ENCODE measurements at regions not wholly inside any gene's neighbourhood (a gene's known extent, or its start where the extent isn't known, plus 50 kb on each side); places are given as distances from the start of the nearest gene placed in this dataset.
"Not testable (repeated sequence)": the region's sequence is repeated elsewhere in the genome, so short reads cannot be mapped to it uniquely, and the experiment has no call there.

- no peak overlapping the region for H3K4me2 ChIP-seq
- 0% methylated on average over 8 of the region's 8 CpGs for WGBS (ENCODE audit: low lambda C conversion rate)
- no peaks in the 10 kb centered on the region for H3K79me2 ChIP-seq (ENCODE audit: insufficient read depth)
- no peak overlapping the region for H3K27ac ChIP-seq (ENCODE audit: low read depth in 2 of 2, low read length in 1 of 2)
- no peaks in the 10 kb centered on the region for H3K9me3 ChIP-seq
- H3K4me3 ChIP-seq (ENCODE audit: low read depth in 2 of 2, low read length in 1 of 2), result no peak overlapping the region
- H3F3A ChIP-seq (replicated peaks; ENCODE audit: insufficient read depth), result no peaks in the 10 kb centered on the region
- H2AFZ ChIP-seq (ENCODE audit: low read depth), result no peak overlapping the region
- ChIA-PET CTCF (no interaction called here), POLR2A (no interaction called here)
- no peaks in the 10 kb centered on the region for H4K20me1 ChIP-seq (ENCODE audit: insufficient read depth)
- no peak overlapping the region for H3K9ac ChIP-seq
- H3K36me3 ChIP-seq (replicated peaks in 1 of 2; ENCODE audit: control insufficient read depth in 1 of 2, insufficient read depth in 2 of 2, low read length in 1 of 2), result no peaks in the 10 kb centered on the region
- H3K27me3 ChIP-seq (ENCODE audit: insufficient read depth), result peaks cover 12% of the 10 kb centered on the region; the same call in 1 of the 2 replicates
- DNase-seq, result no peak
- TF ChIP-seq TCF12 (IDR thresholded peaks at IDR 0.05) (no peak), RAD21 (IDR thresholded peaks at IDR 0.05; ENCODE audit: low read length) (no peak), RFX5 (IDR thresholded peaks at IDR 0.05; ENCODE audit: low read length) (no peak), POLR2AphosphoS5 (IDR thresholded peaks at IDR 0.05; ENCODE audit: low read depth, low read length) (no peak), FOSL2 (IDR thresholded peaks at IDR 0.05; ENCODE audit: borderline replicate concordance, low read depth) (no peak)
- no peaks in the 10 kb centered on the region for H3K9me2 ChIP-seq
- no peaks in the 10 kb centered on the region for H3K4me1 ChIP-seq (ENCODE audit: control insufficient read depth in 1 of 2, insufficient read depth in 2 of 2, low read depth in 1 of 2, low read length in 1 of 2)
These were observed 242.6 kb upstream of the EXOC2 start for GRCh38 chr6:935582-935981.

- TF ChIP-seq CHD2 (IDR thresholded peaks at IDR 0.05; ENCODE audit: low read length, partially characterized antibody) (no peak), TAF1 (IDR thresholded peaks at IDR 0.05; ENCODE audit: borderline replicate concordance, low read depth, low read length) (no peak), GABPA (IDR thresholded peaks at IDR 0.05; ENCODE audit: low read depth) (no peak), GATA2 (CRISPR knock-in tag; IDR thresholded peaks at IDR 0.05) (no peak)
- DNase-seq, result no peak
These were observed 241.7 kb upstream of the EXOC2 start for GRCh38 chr6:934686-935085.

GRCh38 chr6:931919-932318 is 239.0 kb upstream of the EXOC2 start:
- H3K9ac ChIP-seq; H3K9me3 ChIP-seq; H3F3A ChIP-seq (replicated peaks; ENCODE audit: insufficient read depth); DNase-seq; H3K9me2 ChIP-seq; H3K79me2 ChIP-seq (ENCODE audit: insufficient read depth); H3K4me3 ChIP-seq (ENCODE audit: low read depth in 2 of 2, low read length in 1 of 2); H3K27ac ChIP-seq (ENCODE audit: low read depth in 2 of 2, low read length in 1 of 2); H3K27me3 ChIP-seq (ENCODE audit: insufficient read depth); H3K36me3 ChIP-seq (replicated peaks in 1 of 2; ENCODE audit: control insufficient read depth in 1 of 2, insufficient read depth in 2 of 2, low read length in 1 of 2); POLR2A ChIA-PET; CTCF ChIA-PET; H4K20me1 ChIP-seq (ENCODE audit: insufficient read depth); H3K4me1 ChIP-seq (ENCODE audit: control insufficient read depth in 1 of 2, insufficient read depth in 2 of 2, low read depth in 1 of 2, low read length in 1 of 2); H3K4me2 ChIP-seq; H2AFZ ChIP-seq (ENCODE audit: low read depth): not testable (repeated sequence)
- WGBS (ENCODE audit: low lambda C conversion rate), result 54% methylated on average over 4 of the region's 4 CpGs

More at GRCh38 chr6:934686-935085, 241.7 kb upstream of the EXOC2 start:
- H3K4me2 ChIP-seq, result no peak overlapping the region
- H3K27me3 ChIP-seq (ENCODE audit: insufficient read depth), result peaks cover 12% of the 10 kb centered on the region; the same call in 1 of the 2 replicates
- ChIA-PET POLR2A (no interaction called here), CTCF (no interaction called here)
- H4K20me1 ChIP-seq (ENCODE audit: insufficient read depth), result no peaks in the 10 kb centered on the region
- H3K27ac ChIP-seq (ENCODE audit: low read depth in 2 of 2, low read length in 1 of 2), result no peak overlapping the region
- no peaks in the 10 kb centered on the region for H3K9me3 ChIP-seq
- H3K9me2 ChIP-seq, result no peaks in the 10 kb centered on the region
- H3K36me3 ChIP-seq (replicated peaks in 1 of 2; ENCODE audit: control insufficient read depth in 1 of 2, insufficient read depth in 2 of 2, low read length in 1 of 2), result no peaks in the 10 kb centered on the region
- H3K4me1 ChIP-seq (ENCODE audit: control insufficient read depth in 1 of 2, insufficient read depth in 2 of 2, low read depth in 1 of 2, low read length in 1 of 2), result no peaks in the 10 kb centered on the region
- H3K9ac ChIP-seq, result no peak overlapping the region
- 20% methylated on average over 3 of the region's 3 CpGs for WGBS (ENCODE audit: low lambda C conversion rate)
- H2AFZ ChIP-seq (ENCODE audit: low read depth), result no peak overlapping the region
- H3K79me2 ChIP-seq (ENCODE audit: insufficient read depth), result no peaks in the 10 kb centered on the region
- no peak overlapping the region for H3K4me3 ChIP-seq (ENCODE audit: low read depth in 2 of 2, low read length in 1 of 2)
- no peaks in the 10 kb centered on the region for H3F3A ChIP-seq (replicated peaks; ENCODE audit: insufficient read depth)

Data from SK-N-SH (cell line).